ENCODE measurements at regions not wholly inside any gene's neighbourhood (a gene's known extent, or its start where the extent isn't known, plus 50 kb on each side); places are given as distances from the start of the nearest gene placed in this dataset.

DNA sequence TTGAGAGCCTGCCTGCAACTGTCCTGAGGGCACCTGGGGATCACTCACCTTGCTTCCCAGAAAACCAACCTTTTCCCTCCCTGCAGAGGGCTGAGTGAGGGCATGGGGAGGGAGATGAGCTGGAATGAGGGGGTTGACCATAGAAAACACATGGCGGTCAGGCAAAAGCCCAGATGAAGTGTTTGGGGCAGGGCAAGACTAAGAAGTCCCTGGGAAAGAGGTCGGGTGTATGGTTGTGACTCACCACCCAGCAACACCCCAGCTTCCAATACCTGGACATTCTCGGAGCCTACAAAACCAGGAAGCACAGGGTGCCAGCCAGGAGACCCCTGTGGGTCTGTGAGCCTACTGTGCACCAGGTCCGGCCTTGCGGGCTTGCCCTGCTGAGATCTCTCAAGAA lies 95.3 kb upstream of the ATP2B2 start:
- TF ChIP-seq CTCF (IDR thresholded peaks at IDR 0.05; ENCODE audit: insufficient read depth, low read length, poor library complexity, severe bottlenecking) (no peak), EZH2phosphoT487 (conservative IDR thresholded peaks at IDR 0.05; ENCODE audit: low read length) (no peak)

All from SU-DHL-6 (cell line).